ENCODE measurements at regions not wholly inside any gene's neighbourhood (a gene's known extent, or its start where the extent isn't known, plus 50 kb on each side); places are given as distances from the start of the nearest gene placed in this dataset.
"Not testable (repeated sequence)": the region's sequence is repeated elsewhere in the genome, so short reads cannot be mapped to it uniquely, and the experiment has no call there.

DNA sequence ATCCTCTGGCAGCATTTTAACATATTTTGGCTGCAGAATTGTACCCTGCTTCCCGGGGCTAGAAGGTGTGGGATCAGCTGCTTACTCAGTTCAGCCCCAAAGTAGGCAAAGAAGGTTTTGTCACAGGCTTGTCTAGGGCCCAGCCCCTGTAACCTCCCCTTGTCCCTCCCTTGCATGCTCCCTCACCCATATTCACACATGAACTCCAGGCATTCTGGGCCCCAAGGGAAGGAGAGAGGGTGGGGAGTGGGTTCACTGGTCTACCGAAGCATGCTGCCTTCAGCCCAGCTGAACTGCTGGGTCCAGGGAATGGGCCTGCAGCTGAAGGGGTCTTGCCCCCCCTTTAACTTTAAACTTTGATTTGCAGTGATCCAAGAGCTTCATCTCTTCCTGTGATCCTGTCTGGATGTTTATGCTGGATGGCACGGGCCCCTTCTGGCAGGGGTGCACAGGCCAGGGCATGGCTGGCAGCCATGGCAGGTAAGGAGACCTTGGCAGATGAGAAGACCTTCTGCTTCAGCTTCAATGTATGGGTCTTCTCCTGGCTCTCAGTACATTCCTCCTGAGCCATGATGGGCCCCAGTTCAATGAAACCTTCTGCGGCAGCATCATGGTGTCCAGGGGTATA is 513.6 kb upstream of the WSB1 start:
- not testable (repeated sequence) for TF ChIP-seq POLR2AphosphoS5 (IDR thresholded peaks at IDR 0.05); EP300 (conservative IDR thresholded peaks at IDR 0.05; ENCODE audit: poor library complexity, severe bottlenecking); EZH2 (IDR thresholded peaks at IDR 0.05; ENCODE audit: borderline replicate concordance, insufficient read depth, low read length, poor library complexity, severe bottlenecking); TAF1 (IDR thresholded peaks at IDR 0.05; ENCODE audit: low read depth); SMC3 (conservative IDR thresholded peaks at IDR 0.05; ENCODE audit: poor library complexity)
- TF ChIP-seq, protein P1, sequence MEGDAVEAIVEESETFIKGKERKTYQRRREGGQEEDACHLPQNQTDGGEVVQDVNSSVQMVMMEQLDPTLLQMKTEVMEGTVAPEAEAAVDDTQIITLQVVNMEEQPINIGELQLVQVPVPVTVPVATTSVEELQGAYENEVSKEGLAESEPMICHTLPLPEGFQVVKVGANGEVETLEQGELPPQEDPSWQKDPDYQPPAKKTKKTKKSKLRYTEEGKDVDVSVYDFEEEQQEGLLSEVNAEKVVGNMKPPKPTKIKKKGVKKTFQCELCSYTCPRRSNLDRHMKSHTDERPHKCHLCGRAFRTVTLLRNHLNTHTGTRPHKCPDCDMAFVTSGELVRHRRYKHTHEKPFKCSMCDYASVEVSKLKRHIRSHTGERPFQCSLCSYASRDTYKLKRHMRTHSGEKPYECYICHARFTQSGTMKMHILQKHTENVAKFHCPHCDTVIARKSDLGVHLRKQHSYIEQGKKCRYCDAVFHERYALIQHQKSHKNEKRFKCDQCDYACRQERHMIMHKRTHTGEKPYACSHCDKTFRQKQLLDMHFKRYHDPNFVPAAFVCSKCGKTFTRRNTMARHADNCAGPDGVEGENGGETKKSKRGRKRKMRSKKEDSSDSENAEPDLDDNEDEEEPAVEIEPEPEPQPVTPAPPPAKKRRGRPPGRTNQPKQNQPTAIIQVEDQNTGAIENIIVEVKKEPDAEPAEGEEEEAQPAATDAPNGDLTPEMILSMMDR (IDR thresholded peaks at IDR 0.05; ENCODE audit: poor library complexity, severe bottlenecking): not testable (repeated sequence)
- TF ChIP-seq, protein P2, sequence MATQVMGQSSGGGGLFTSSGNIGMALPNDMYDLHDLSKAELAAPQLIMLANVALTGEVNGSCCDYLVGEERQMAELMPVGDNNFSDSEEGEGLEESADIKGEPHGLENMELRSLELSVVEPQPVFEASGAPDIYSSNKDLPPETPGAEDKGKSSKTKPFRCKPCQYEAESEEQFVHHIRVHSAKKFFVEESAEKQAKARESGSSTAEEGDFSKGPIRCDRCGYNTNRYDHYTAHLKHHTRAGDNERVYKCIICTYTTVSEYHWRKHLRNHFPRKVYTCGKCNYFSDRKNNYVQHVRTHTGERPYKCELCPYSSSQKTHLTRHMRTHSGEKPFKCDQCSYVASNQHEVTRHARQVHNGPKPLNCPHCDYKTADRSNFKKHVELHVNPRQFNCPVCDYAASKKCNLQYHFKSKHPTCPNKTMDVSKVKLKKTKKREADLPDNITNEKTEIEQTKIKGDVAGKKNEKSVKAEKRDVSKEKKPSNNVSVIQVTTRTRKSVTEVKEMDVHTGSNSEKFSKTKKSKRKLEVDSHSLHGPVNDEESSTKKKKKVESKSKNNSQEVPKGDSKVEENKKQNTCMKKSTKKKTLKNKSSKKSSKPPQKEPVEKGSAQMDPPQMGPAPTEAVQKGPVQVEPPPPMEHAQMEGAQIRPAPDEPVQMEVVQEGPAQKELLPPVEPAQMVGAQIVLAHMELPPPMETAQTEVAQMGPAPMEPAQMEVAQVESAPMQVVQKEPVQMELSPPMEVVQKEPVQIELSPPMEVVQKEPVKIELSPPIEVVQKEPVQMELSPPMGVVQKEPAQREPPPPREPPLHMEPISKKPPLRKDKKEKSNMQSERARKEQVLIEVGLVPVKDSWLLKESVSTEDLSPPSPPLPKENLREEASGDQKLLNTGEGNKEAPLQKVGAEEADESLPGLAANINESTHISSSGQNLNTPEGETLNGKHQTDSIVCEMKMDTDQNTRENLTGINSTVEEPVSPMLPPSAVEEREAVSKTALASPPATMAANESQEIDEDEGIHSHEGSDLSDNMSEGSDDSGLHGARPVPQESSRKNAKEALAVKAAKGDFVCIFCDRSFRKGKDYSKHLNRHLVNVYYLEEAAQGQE (IDR thresholded peaks at IDR 0.05; ENCODE audit: borderline replicate concordance): not testable (repeated sequence)
